Small intestine (tissue), 7 donors: ENCODE measurements at regions not wholly inside any gene's neighbourhood (a gene's known extent, or its start where the extent isn't known, plus 50 kb on each side); places are given as distances from the start of the nearest gene placed in this dataset.

Source experiments
- DNase-seq, 2 donors: peaks; one replicate each; pipeline versions ENCODE4 v3.0.0 to v3.0.0-alpha.2; 2013
- FAIRE-seq: peaks from 2 replicates; lab custom pipeline; 2012; peaks lifted over from hg19 to GRCh38; lab: Jason Lieb, UNC
- H3K27ac ChIP-seq, 3 donors: one replicate each; pipeline ENCODE4 v1.5.1; 2013; ENCODE audit warnings: low read length in 2 of 3, mild to moderate bottlenecking in 2 of 3, control low read depth in 1 of 3, inconsistent platforms in 1 of 3, low read depth in 1 of 3, moderate library complexity in 1 of 3
- H3K27me3 ChIP-seq, 3 donors: one replicate each; pipeline ENCODE4 v1.6.1; 2013; ENCODE audit warnings: low read length in 3 of 3, inconsistent platforms in 1 of 3; ENCODE audit not compliant: control insufficient read depth in 3 of 3, insufficient read depth in 3 of 3
- H3K36me3 ChIP-seq, 3 donors: one replicate each; pipeline ENCODE4 v1.6.1; 2013; ENCODE audit warnings: low read length in 3 of 3, inconsistent platforms in 1 of 3, low read depth in 1 of 3, mild to moderate bottlenecking in 1 of 3, moderate library complexity in 1 of 3; ENCODE audit not compliant: control insufficient read depth in 3 of 3, insufficient read depth in 2 of 3
- H3K4me1 ChIP-seq, 3 donors: one replicate each; pipeline ENCODE4 v1.6.1; 2013; ENCODE audit warnings: low read length in 2 of 3, inconsistent platforms in 1 of 3, low read depth in 1 of 3, mild to moderate bottlenecking in 1 of 3, moderate library complexity in 1 of 3; ENCODE audit not compliant: control insufficient read depth in 3 of 3, insufficient read depth in 2 of 3
- H3K4me3 ChIP-seq, 3 donors: one replicate each; pipeline ENCODE4 v1.5.1; 2013; ENCODE audit warnings: low read length in 3 of 3, control low read depth in 1 of 3, inconsistent platforms in 1 of 3, low read depth in 1 of 3, mild to moderate bottlenecking in 1 of 3, moderate library complexity in 1 of 3
- H3K9me3 ChIP-seq, 2 donors: one replicate each; pipeline ENCODE4 v1.6.1; 2013; ENCODE audit warnings: low read depth in 1 of 2, low read length in 1 of 2; ENCODE audit not compliant: control insufficient read depth in 2 of 2, insufficient read depth in 1 of 2
- WGBS, 3 donors: extraction: QIAGEN DNeasy Blood & Tissue Kit; methylation state at CpG; one replicate each; pipeline ENCODE4 v1.1.7; 2013; 5-methylcytosine and 5-hydroxymethylcytosine counted together
- donor health status: healthy with polysubstance abuse.
- donor health status: control.
- donor health status: control.
- donor health status: Bipolar disorder and iron deficiency.
- donor health status: healthy.

DNA sequence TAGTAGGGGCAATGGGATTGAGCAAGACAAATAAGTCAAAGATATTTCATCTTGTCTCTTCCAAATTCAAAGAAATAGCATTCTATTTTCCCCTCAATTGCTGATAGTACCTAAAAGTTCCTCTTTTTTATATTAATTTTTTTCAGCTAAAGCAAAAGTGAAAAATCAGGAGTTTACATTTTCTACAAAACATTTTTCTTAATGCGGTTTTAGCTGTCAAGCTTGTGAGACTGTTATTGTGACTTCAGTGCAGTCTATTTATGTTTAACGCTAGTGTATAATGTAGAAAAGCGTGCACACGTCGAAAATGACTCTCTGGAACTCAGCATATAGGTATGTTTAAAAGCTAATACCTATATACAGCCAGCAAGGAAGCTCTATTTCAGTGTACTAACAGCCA lies 119.8 kb downstream of the BTBD3 start:
- DNase-seq = no peak
- Histone ChIP-seq H3K4me3 (no peak overlapping the region), H3K27me3 (no peaks in the 10 kb centered on the region), H3K4me1 (no peaks in the 10 kb centered on the region), H3K9me3 (no peaks in the 10 kb centered on the region), H3K36me3 (no peaks in the 10 kb centered on the region), H3K27ac (no peak overlapping the region)
- 55 to 75% (median 59%) methylated on average over 5 of the region's 5 CpGs for WGBS, 3 donors
- no peak for FAIRE-seq

GRCh38 chr20:12040261-12040660 lies 122.6 kb downstream of the BTBD3 start:
- Histone ChIP-seq H3K36me3 (no peaks in the 10 kb centered on the region), H3K4me1 (no peaks in the 10 kb centered on the region), H3K4me3 (no peak overlapping the region), H3K27me3 (no peaks in the 10 kb centered on the region), H3K9me3 (no peaks in the 10 kb centered on the region), H3K27ac (no peak overlapping the region)
- WGBS, 3 donors = 86 to 90% (median 89%) methylated on average over 7 of the region's 7 CpGs
- no peak for FAIRE-seq
- no peak for DNase-seq

- no peak for DNase-seq
- H3K4me3 ChIP-seq = no peak overlapping the region
- H3K27ac ChIP-seq = no peak overlapping the region
- no peaks in the 10 kb centered on the region for H3K9me3 ChIP-seq
- FAIRE-seq = no peak
- no peaks in the 10 kb centered on the region for H3K27me3 ChIP-seq
- no peaks in the 10 kb centered on the region for H3K4me1 ChIP-seq
- H3K36me3 ChIP-seq = no peaks in the 10 kb centered on the region
Measured at GRCh38 chr20:12044969-12045368, 127.3 kb downstream of the BTBD3 start.

- DNase-seq = no peak
- WGBS, 3 donors = 85 to 93% (median 92%) methylated on average over 1 of the region's 1 CpG
- Histone ChIP-seq H3K4me3 (no peak overlapping the region), H3K27ac (no peak overlapping the region), H3K9me3 (no peaks in the 10 kb centered on the region), H3K27me3 (no peaks in the 10 kb centered on the region), H3K36me3 (no peaks in the 10 kb centered on the region), H3K4me1 (no peaks in the 10 kb centered on the region)
- FAIRE-seq = no peak
Measured at GRCh38 chr20:12047838-12048432, 130.2 kb downstream of the BTBD3 start.

- no peak overlapping the region for H3K4me3 ChIP-seq
- FAIRE-seq (no peak), DNase-seq (peak in 1 of 2 donors; percentile 19)
- 53 to 82% (median 70%) methylated on average over 2 of the region's 2 CpGs for whole genome bisulfite sequencing, 3 donors
- no peaks in the 10 kb centered on the region for H3K9me3 ChIP-seq
- no peaks in the 10 kb centered on the region for H3K27me3 ChIP-seq
- H3K27ac ChIP-seq = no peak overlapping the region
- no peaks in the 10 kb centered on the region for H3K4me1 ChIP-seq
- no peaks in the 10 kb centered on the region for H3K36me3 ChIP-seq
Measured at GRCh38 chr20:12049125-12049524, 131.4 kb downstream of the BTBD3 start.

DNA sequence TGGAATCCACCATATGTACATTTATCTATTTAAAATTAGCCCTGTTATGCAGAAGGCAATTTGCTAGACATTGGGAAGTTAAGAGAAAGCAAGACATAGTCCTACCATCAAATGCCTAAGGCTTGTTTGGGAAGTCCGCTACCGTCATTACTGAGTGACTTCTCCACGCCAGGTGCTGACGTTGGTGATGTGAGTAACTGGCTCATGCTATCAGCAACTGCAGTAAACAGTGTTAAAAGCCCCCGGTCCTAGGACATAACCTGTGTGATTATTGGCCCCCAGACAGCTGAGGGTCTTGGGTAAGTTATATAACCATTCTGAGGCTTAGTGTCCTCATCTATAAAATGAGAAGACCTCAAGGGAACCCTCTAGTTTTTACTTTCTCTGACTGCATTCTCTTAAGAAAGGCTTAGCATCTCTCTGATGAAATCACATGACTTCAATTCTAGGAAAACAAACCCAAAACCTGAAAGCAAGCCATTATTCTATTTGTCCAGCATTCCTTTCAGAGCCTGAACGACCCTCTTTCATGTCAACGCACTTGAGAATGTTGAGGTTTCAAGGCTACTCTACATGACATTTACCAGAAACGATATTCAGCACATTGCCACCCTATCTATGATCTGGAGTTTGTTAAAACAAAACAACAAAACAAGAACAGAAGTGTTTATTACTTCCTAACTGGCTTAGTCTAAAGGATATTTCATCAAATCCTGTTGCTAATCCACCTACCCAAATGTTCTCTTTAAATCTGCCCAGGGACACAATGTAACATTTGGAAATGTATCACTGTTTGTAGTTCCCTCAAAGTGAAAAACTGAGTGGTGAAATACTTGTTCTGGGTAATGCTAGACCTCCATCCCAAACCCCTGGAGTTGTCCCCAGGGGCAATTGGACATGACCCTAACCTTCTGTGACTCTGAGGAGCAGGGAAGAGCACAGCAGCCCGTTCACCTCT lies 133.8 kb downstream of the BTBD3 start:
- H3K27ac ChIP-seq = no peak overlapping the region
- no peaks in the 10 kb centered on the region for H3K27me3 ChIP-seq
- H3K4me1 ChIP-seq = no peaks in the 10 kb centered on the region
- FAIRE-seq (no peak), DNase-seq (no peak)
- no peaks in the 10 kb centered on the region for H3K9me3 ChIP-seq
- H3K4me3 ChIP-seq = no peak overlapping the region
- 77 to 84% (median 80%) methylated on average over 9 of the region's 9 CpGs for WGBS, 3 donors
- no peaks in the 10 kb centered on the region for H3K36me3 ChIP-seq

DNA sequence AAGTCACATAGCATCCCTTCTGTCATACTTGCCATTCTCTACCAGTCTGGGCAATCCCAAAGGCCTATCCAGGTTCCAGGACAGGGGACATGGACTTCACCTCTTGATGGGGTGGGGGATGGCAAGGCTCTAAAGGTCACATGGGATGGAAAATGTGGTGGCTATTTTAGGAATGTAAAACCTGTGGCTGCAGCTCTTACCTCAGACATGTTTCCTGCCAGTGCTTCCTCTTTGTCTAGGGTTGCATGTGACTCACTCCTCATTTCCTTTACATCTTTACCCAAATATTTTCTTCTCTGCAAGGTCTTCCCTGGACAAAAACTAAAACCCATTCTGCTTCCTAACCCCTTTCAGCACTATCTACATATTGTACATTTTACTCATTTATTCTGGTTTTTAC lies 135.7 kb downstream of the BTBD3 start:
- Histone ChIP-seq H3K4me3 (no peak overlapping the region), H3K4me1 (no peaks in the 10 kb centered on the region), H3K27ac (no peak overlapping the region), H3K9me3 (no peaks in the 10 kb centered on the region), H3K27me3 (no peaks in the 10 kb centered on the region), H3K36me3 (no peaks in the 10 kb centered on the region)
- DNase-seq (peak in 1 of 2 donors; percentile 14), FAIRE-seq (no peak)

GRCh38 chr20:12054556-12054955 lies 136.9 kb downstream of the BTBD3 start:
- no peak for DNase-seq
- Histone ChIP-seq H3K27ac (no peak overlapping the region), H3K27me3 (no peaks in the 10 kb centered on the region), H3K9me3 (peaks cover 0 to 3% of the 10 kb centered on the region in 2 donors), H3K4me3 (no peak overlapping the region), H3K36me3 (no peaks in the 10 kb centered on the region), H3K4me1 (no peaks in the 10 kb centered on the region)
- WGBS, 3 donors = 87 to 92% (median 88%) methylated on average over 5 of the region's 5 CpGs
- FAIRE-seq = no peak
